Right lobe of liver (tissue), 6 donors: ENCODE measurements at regions not wholly inside any gene's neighbourhood (a gene's known extent, or its start where the extent isn't known, plus 50 kb on each side); places are given as distances from the start of the nearest gene placed in this dataset.

Experiments used
- ATAC-seq, 4 donors: fragments of 200-7000 bp; cut with Tn5 transposase; one replicate each; pipeline ENCODE4 v1.9.1; 2020; ENCODE audit warnings: mild to moderate bottlenecking in 4 of 4, moderate library complexity in 4 of 4
- DNase-seq, 3 donors: peaks; one replicate each; pipeline ENCODE4 v3.0.0-alpha.2; 2020
- H3K27ac ChIP-seq, 3 donors: fragments of 200-600 bp; one replicate each; pipeline ENCODE4 v1.8.0; 2022
- H3K27me3 ChIP-seq, 2 donors: fragments of 200-600 bp; one replicate each; pipeline ENCODE4 v1.8.0; 2022
- H3K36me3 ChIP-seq, 4 donors: fragments of 200-600 bp; sonication (generic) in 1 of 4; one replicate each; pipeline versions ENCODE4 v1.5.1 to v1.8.0; 2017 to 2022; ENCODE audit warnings: control low read depth in 1 of 4
- H3K4me1 ChIP-seq, 4 donors: fragments of 200-600 bp; sonication (generic) in 1 of 4; one replicate each; pipeline versions ENCODE4 v1.5.1 to v1.8.0; 2017 to 2022; ENCODE audit warnings: control low read depth in 1 of 4
- H3K4me3 ChIP-seq, 3 donors: fragments of 200-600 bp; one replicate each; pipeline ENCODE4 v1.8.0; 2022
- H3K9me3 ChIP-seq, 4 donors: fragments of 200-600 bp; sonication (generic) in 1 of 4; one replicate each; pipeline versions ENCODE4 v1.5.1 to v1.8.0; 2017 to 2022; ENCODE audit warnings: control low read depth in 1 of 4
- CTCF ChIP-seq, 4 donors: fragments of 200-600 bp in 3 of 4; fragments of 450-650 bp in 1 of 4; IDR thresholded peaks; one replicate each; pipeline versions ENCODE4 v1.5.1 to v1.8.0; 2016 to 2022; ENCODE audit warnings: antibody characterized with exemption in 4 of 4, mild to moderate bottlenecking in 2 of 4
- POLR2A ChIP-seq: fragments of 450-650 bp; IDR thresholded peaks from one replicate; pipeline ENCODE4 v1.6.1; 2017; ENCODE audit warnings: antibody characterized with exemption, mild to moderate bottlenecking
- WGBS: methylation state at CpG from one replicate; pipeline ENCODE4 v1.1.6; 2018; ENCODE audit warnings: low coverage, low lambda C conversion rate; ENCODE audit not compliant: insufficient coverage; ENCODE audit errors: missing lambda C conversion rate; 5-methylcytosine and 5-hydroxymethylcytosine counted together
- intact Hi-C, 2 donors: fragments of 100-400 bp; cut with DNase I; formaldehyde crosslinking; loops; one replicate each; pipeline versions ENCODE4 v1.11.2 to v1.14.1; 2022
- microRNA counts: library from miRNA; unstranded; fragments of <30 nt; microRNA quantifications from one replicate; lab custom pipeline; 2016
- microRNA-seq, 2 donors: library from miRNA; unstranded; fragments of <30 nt; microRNA quantifications; one replicate each; pipeline ENCODE4, GENCODE V29; 2019 to 2020
- small RNA-seq, 2 experiments: library from RNA; depleted of rRNA; stranded (forward); fragments of <200 nt; gene quantifications; one replicate each; pipeline ENCODE3, GENCODE V24; 2016
- donor health status: DM: no; HTN: yes; CAD: no.
- donor health status: DM: no; HTN: no; CAD: no.
- donor health status: DM: no; HTN: no; CAD: no.
- donor health status: DM: no; HTN: yes; CAD: no.
- donor health status: DM: no; HTN: yes; CAD: no.

- TF ChIP-seq POLR2A = no peak
- no peak for TF ChIP-seq CTCF (IDR thresholded peaks at IDR 0.05)
- ATAC-seq (no peak), DNase-seq (no peak)
- Histone ChIP-seq H3K4me3 (no peak overlapping the region), H3K27me3 (no peaks in the 10 kb centered on the region), H3K36me3 (no peaks in the 10 kb centered on the region), H3K27ac (no peak overlapping the region), H3K9me3 (no peaks in the 10 kb centered on the region), H3K4me1 (peaks cover 0 to under 1% (median 0%) of the 10 kb centered on the region in 4 donors)
- intact Hi-C loops = no loop called here
Measured at GRCh38 chr2:177153805-177154204, 58.8 kb upstream of the HNRNPA3 start.

GRCh38 chr2:177154809-177155208 lies 57.8 kb upstream of the HNRNPA3 start:
- DNase-seq (no peak), ATAC-seq (no peak)
- Histone ChIP-seq H3K4me1 (no peaks in the 10 kb centered on the region), H3K27me3 (no peaks in the 10 kb centered on the region), H3K27ac (no peak overlapping the region), H3K9me3 (no peaks in the 10 kb centered on the region), H3K36me3 (no peaks in the 10 kb centered on the region), H3K4me3 (no peak overlapping the region)
- no peak for TF ChIP-seq POLR2A
- no peak for TF ChIP-seq CTCF (IDR thresholded peaks at IDR 0.05)
- intact Hi-C loops = no loop called here
- 100% methylated on average over 1 of the region's 1 CpG for WGBS

GRCh38 chr2:177155631-177156030 lies 57.0 kb upstream of the HNRNPA3 start:
- no peak overlapping the region for H3K4me3 ChIP-seq
- no peak overlapping the region for H3K27ac ChIP-seq
- TF ChIP-seq CTCF (IDR thresholded peaks at IDR 0.05) (no peak), POLR2A (no peak)
- no peak for DNase-seq
- H3K4me1 ChIP-seq = no peaks in the 10 kb centered on the region
- ATAC-seq = no peak
- H3K9me3 ChIP-seq = no peaks in the 10 kb centered on the region
- WGBS = 100% methylated on average over 1 of the region's 1 CpG
- H3K36me3 ChIP-seq = no peaks in the 10 kb centered on the region
- intact Hi-C loops = no loop called here
- H3K27me3 ChIP-seq = no peaks in the 10 kb centered on the region

- peak in 2 of 4 donors; percentile 14 to 34 for ATAC-seq
- no peak overlapping the region for H3K27ac ChIP-seq
- TF ChIP-seq POLR2A (no peak), CTCF (IDR thresholded peaks at IDR 0.05) (peak; percentile 34 to 68 (median 60))
- intact Hi-C loops = loop anchor here in 1 of 2 donors (5.0 to 10.0 kb wide), 2 partner anchors 103 to 170 kb away; partner anchors contain the start of gene NFE2L2
- H3K36me3 ChIP-seq = no peaks in the 10 kb centered on the region
- H3K4me1 ChIP-seq = peaks cover 0 to 15% (median 4%) of the 10 kb centered on the region in 4 donors
- DNase-seq = no peak
- H3K4me3 ChIP-seq = no peak overlapping the region
- no peaks in the 10 kb centered on the region for H3K9me3 ChIP-seq
- no peaks in the 10 kb centered on the region for H3K27me3 ChIP-seq
- 26% methylated on average over 9 of the region's 12 CpGs for WGBS
Measured at GRCh38 chr2:177161741-177162460, 50.7 kb upstream of the HNRNPA3 start.

MicroRNAs encoded in the stretch of these regions (microRNA counts, 767-probe panel; counts per million panel counts)
- 237 counts per million for microRNA hsa-miR-1246 (lab: Ali Mortazavi, UCI)

Small RNAs in the stretch of these regions (microRNA-seq; reads per million reads assigned to microRNA genes)
- 0 reads per million in 2 donors for gene MIR1246

Small RNAs in the stretch of these regions (small RNA-seq; reads per million reads assigned to genes)
- gene RNA5SP112 (0 reads per million in 2 experiments), gene RNU6-187P (0 reads per million in 2 experiments), gene RNU6ATAC14P (0 reads per million in 2 experiments)
